Stimulated activated naive CD8-positive, alpha-beta T cell treated with anti-CD3 and anti-CD28 coated beads, Interleukin-15, amount 100 ng/mL, for 72 hours (primary cell): ENCODE measurements at regions not wholly inside any gene's neighbourhood (a gene's known extent, or its start where the extent isn't known, plus 50 kb on each side); places are given as distances from the start of the nearest gene placed in this dataset.

Experiments used
- ATAC-seq: fragments of 150-1000 bp; cut with Tn5 transposase; 2 replicates; pipeline ENCODE4 v1.10.0; 2021; ENCODE audit warnings: mild to moderate bottlenecking, moderate library complexity
- DNase-seq, 2 donors: peaks; one replicate each; pipeline ENCODE4 v3.0.0; 2021 to 2022
- H3K27ac Mint-ChIP-seq, 2 donors: one replicate each; pipeline ENCODE4 v1.8.0; 2022; ENCODE audit warnings: mild to moderate bottlenecking in 2 of 2, mixed read lengths in 2 of 2, moderate library complexity in 2 of 2
- H3K27me3 Mint-ChIP-seq: one replicate; pipeline ENCODE4 v1.8.0; 2022; ENCODE audit warnings: mixed read lengths
- H3K4me1 Mint-ChIP-seq: one replicate; pipeline ENCODE4 v1.8.0; 2022; ENCODE audit warnings: mild to moderate bottlenecking, mixed read lengths
- H3K4me3 Mint-ChIP-seq, 2 donors: one replicate each; pipeline ENCODE4 v1.8.0; 2022; ENCODE audit warnings: mild to moderate bottlenecking in 2 of 2, mixed read lengths in 2 of 2, moderate library complexity in 1 of 2
- H3K9me3 Mint-ChIP-seq, 2 donors: one replicate each; pipeline ENCODE4 v1.8.0; 2022; ENCODE audit warnings: mixed read lengths in 2 of 2

DNA sequence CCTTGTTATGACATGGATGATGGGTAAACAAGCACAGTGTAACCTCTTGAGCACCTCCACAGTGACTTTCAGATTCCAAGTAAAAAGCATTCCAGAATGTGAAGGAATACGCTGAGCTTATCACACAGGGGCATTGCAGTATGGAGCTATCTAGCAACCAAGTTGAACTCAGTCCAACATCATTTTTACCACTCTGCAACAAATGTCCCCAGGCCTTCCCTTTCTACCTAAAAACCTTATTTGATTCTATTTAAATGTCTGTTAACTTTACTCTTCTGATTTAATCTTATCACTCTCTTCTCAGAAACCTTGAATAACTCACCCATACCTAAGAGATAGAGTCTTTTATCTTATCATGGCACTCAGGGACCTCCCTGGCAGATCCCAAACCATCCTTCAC lies 195.8 kb upstream of the CDYL start:
- ATAC-seq (no peak), DNase-seq (no peak)
- Mint-ChIP-seq H3K27me3 (peaks cover 10% of the 10 kb centered on the region), H3K4me3 (no peak overlapping the region), H3K4me1 (no peaks in the 10 kb centered on the region), H3K9me3 (no peaks in the 10 kb centered on the region), H3K27ac (no peak overlapping the region)

GRCh38 chr6:4577406-4577805 lies 198.8 kb upstream of the CDYL start:
- no peak overlapping the region for H3K4me3 Mint-ChIP-seq
- DNase-seq (no peak), ATAC-seq (no peak)
- no peak overlapping the region for H3K27ac Mint-ChIP-seq
- peaks cover 10% of the 10 kb centered on the region for H3K27me3 Mint-ChIP-seq
- H3K4me1 Mint-ChIP-seq: no peaks in the 10 kb centered on the region
- H3K9me3 Mint-ChIP-seq: peaks cover 0 to 5% of the 10 kb centered on the region in 2 donors

- peaks cover 10% of the 10 kb centered on the region for H3K27me3 Mint-ChIP-seq
- peaks cover 5 to 18% of the 10 kb centered on the region in 2 donors for H3K9me3 Mint-ChIP-seq
- H3K4me1 Mint-ChIP-seq: no peaks in the 10 kb centered on the region
- no peak overlapping the region for H3K27ac Mint-ChIP-seq
- no peak for ATAC-seq
- DNase-seq: no peak
- no peak overlapping the region for H3K4me3 Mint-ChIP-seq
These were observed 200.5 kb upstream of the CDYL start for GRCh38 chr6:4575714-4576113.

DNA sequence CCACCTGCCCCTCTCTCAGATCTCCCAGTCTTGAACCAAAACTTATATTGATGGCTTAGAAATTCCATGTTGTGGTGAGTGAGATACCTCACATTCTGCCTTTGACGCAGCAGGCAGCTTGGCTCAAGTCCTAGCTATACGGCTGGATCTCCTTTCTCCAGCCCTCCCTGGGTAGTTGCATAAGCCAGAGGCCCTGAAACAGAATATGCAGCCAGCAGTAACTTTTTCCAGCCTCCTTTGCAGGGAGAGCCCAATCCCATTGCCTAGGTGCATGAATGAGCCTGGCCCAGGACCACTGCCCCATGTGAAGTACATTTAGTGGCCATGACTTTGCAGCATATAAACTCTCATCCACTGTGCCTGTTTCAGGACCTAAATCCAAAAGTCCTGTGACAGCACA lies 202.2 kb upstream of the CDYL start:
- Mint-ChIP-seq H3K4me3 (no peak overlapping the region), H3K27me3 (peaks cover 10% of the 10 kb centered on the region), H3K4me1 (no peaks in the 10 kb centered on the region), H3K27ac (peak overlapping the region in 1 of 2 donors; percentile 23), H3K9me3 (peaks cover 10 to 28% of the 10 kb centered on the region in 2 donors)
- no peak for DNase-seq
- no peak for ATAC-seq

GRCh38 chr6:4571011-4571410 lies 205.2 kb upstream of the CDYL start:
- Mint-ChIP-seq H3K4me3 (no peak overlapping the region), H3K4me1 (no peaks in the 10 kb centered on the region), H3K9me3 (peaks cover 10 to 28% of the 10 kb centered on the region in 2 donors), H3K27me3 (peaks cover 11% of the 10 kb centered on the region), H3K27ac (no peak overlapping the region)
- no peak for ATAC-seq
- DNase-seq: no peak

DNA sequence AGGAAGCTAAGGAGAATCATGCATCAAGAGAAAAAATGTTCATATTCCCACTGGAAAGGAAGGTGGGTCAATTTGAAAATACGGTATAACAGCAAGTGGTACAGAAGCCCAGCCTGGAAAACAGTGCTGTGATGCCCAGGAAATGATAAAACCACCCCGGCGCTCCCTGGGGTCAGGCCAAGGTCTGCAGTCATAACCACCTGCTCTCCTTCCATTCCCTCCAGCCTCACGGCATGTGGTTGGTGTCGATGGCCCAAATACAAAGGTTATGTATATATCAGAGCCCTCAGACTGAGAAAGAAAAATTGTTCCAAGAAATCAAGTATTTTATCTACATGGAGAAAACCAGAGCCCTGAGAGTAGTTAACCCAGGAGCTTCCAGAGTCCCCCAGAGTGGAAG lies 208.1 kb upstream of the CDYL start:
- ATAC-seq: no peak
- H3K27ac Mint-ChIP-seq: no peak overlapping the region
- no peak overlapping the region for H3K4me3 Mint-ChIP-seq
- no peaks in the 10 kb centered on the region for H3K4me1 Mint-ChIP-seq
- no peak for DNase-seq
- H3K27me3 Mint-ChIP-seq: peaks cover 30% of the 10 kb centered on the region
- peaks cover 10 to 22% of the 10 kb centered on the region in 2 donors for H3K9me3 Mint-ChIP-seq

DNA sequence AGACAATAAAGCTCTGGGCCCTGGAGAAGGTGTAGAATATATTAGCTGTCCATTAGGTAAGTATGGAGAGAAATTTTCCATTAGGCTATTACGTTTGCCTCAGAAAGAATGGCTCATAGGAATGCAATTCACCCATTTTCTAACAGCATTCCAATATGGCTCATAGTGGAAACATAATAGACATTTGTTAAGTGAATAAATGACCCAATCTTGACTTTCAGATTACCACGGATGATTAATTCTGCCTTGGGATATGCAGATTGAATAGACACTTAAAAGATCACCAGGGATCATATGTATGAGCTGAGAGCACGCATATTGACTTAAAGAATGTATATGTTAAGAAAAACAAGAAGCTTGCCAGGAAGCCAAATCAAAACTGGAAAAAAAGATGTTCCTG lies 209.1 kb upstream of the CDYL start:
- no peak for DNase-seq
- H3K4me1 Mint-ChIP-seq: no peaks in the 10 kb centered on the region
- H3K9me3 Mint-ChIP-seq: peaks cover 10 to 22% of the 10 kb centered on the region in 2 donors
- H3K27ac Mint-ChIP-seq: no peak overlapping the region
- no peak overlapping the region for H3K4me3 Mint-ChIP-seq
- peaks cover 31% of the 10 kb centered on the region for H3K27me3 Mint-ChIP-seq
- no peak for ATAC-seq

- peaks cover 3 to 8% of the 10 kb centered on the region in 2 donors for H3K9me3 Mint-ChIP-seq
- DNase-seq (no peak), ATAC-seq (no peak)
- no peak overlapping the region for H3K4me3 Mint-ChIP-seq
- no peaks in the 10 kb centered on the region for H3K4me1 Mint-ChIP-seq
- no peak overlapping the region for H3K27ac Mint-ChIP-seq
- peaks cover 37% of the 10 kb centered on the region for H3K27me3 Mint-ChIP-seq
These were observed 210.6 kb upstream of the CDYL start for GRCh38 chr6:4565301-4566250.

GRCh38 chr6:4564801-4565271 lies 211.4 kb upstream of the CDYL start:
- H3K4me1 Mint-ChIP-seq: no peaks in the 10 kb centered on the region

GRCh38 chr6:4563877-4564276 lies 212.3 kb upstream of the CDYL start:
- Mint-ChIP-seq H3K4me1 (no peaks in the 10 kb centered on the region), H3K27me3 (peaks cover 40% of the 10 kb centered on the region), H3K27ac (no peak overlapping the region), H3K4me3 (no peak overlapping the region), H3K9me3 (no peaks in the 10 kb centered on the region)
- ATAC-seq (no peak), DNase-seq (no peak)

More at GRCh38 chr6:4564801-4565271, 211.4 kb upstream of the CDYL start:
- no peak for ATAC-seq
- DNase-seq: no peak
- peaks cover 40% of the 10 kb centered on the region for H3K27me3 Mint-ChIP-seq
- peaks cover 0 to under 1% of the 10 kb centered on the region in 2 donors for H3K9me3 Mint-ChIP-seq
- H3K4me3 Mint-ChIP-seq: no peak overlapping the region
- H3K27ac Mint-ChIP-seq: peak overlapping the region in 1 of 2 donors; percentile 9

- H3K9me3 Mint-ChIP-seq: no peaks in the 10 kb centered on the region
- H3K27ac Mint-ChIP-seq: no peak overlapping the region
- no peak overlapping the region for H3K4me3 Mint-ChIP-seq
- H3K27me3 Mint-ChIP-seq: peaks cover 40% of the 10 kb centered on the region
- ATAC-seq (no peak), DNase-seq (no peak)
- H3K4me1 Mint-ChIP-seq: no peaks in the 10 kb centered on the region
These were observed 213.0 kb upstream of the CDYL start for GRCh38 chr6:4563156-4563555.

DNA sequence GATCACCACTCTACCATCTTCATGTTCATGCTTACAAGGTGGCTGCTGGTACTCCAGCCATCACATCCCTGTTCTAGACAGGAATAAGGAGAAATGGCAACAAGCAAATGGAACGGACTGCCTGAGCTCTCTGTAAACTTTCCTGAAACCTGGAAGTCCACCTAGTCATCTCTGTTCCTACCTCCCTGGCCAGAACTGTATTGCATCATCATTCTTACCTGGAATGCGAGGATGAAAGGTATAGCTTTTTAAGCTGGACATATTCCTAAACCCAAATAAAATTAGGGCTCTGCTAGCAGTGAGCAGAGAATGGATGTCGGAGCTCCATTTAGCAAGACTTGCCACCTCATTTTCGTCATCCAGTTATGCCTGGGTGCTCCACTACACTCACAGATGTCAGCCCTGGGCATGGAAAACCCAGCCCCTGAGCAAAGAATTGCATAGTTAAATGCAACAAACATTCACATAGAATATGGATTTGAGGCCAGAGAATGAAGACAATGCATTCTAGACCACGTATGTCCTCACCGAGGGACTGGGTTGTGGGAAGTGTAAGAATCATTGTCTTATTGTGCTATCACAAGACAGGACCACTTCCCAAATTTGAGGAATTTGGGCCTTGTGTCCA lies 214.3 kb upstream of the CDYL start:
- H3K4me1 Mint-ChIP-seq: no peaks in the 10 kb centered on the region
- peaks cover 40% of the 10 kb centered on the region for H3K27me3 Mint-ChIP-seq
- DNase-seq (no peak), ATAC-seq (no peak)
- H3K4me3 Mint-ChIP-seq: no peak overlapping the region
- H3K9me3 Mint-ChIP-seq: no peaks in the 10 kb centered on the region
- no peak overlapping the region for H3K27ac Mint-ChIP-seq

GRCh38 chr6:4561078-4561435 lies 215.1 kb upstream of the CDYL start:
- no peak overlapping the region for H3K27ac Mint-ChIP-seq
- DNase-seq: no peak

DNA sequence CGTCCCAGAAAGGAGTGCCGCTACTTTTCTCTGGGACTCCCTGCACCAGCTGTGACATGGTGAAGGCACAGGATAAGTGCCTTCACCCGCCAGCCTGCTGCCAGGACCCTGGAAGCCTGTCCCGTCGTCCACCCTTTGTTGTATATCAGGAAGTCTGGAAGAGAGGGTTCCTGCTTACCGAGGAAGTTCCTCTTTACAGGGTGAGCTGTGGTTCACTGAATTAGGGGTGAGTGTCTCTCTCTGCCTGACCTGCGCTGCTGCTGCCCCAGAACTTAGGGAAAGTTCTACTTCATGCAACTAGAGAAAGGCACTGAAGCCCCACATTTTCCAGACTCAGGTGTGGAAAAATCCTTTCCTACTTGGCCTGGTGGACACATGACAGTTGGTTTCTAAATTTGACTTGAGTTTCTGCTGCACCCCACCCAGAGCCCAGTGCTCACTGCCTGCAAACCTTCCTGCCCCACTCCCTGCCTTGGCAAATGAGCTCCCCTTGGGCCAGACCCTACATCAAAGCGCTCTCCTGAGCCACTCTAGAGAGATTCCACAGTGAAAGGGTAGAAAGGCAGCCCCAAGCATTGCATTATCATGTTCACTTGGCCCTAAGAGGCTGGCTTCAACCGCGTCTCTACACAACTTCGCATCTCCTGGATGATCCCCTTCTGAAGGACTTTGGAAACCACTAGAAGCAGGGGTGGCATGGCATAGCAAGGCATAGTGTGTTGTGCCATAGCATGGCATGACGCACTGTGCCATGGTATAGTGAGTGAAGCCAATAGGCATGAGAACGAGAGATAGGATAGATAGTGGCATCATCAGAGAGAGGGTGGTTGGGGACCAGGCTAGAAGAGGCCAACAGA lies 215.8 kb upstream of the CDYL start:
- no peak for ATAC-seq
- Mint-ChIP-seq H3K4me1 (no peaks in the 10 kb centered on the region), H3K27me3 (peaks cover 28% of the 10 kb centered on the region), H3K9me3 (no peaks in the 10 kb centered on the region), H3K4me3 (no peak overlapping the region), H3K27ac (peak overlapping the region in 1 of 2 donors; percentile 42)
- no peak for DNase-seq

More at GRCh38 chr6:4561078-4561435, 215.1 kb upstream of the CDYL start:
- peaks cover 34% of the 10 kb centered on the region for H3K27me3 Mint-ChIP-seq
- no peak overlapping the region for H3K4me3 Mint-ChIP-seq
- no peaks in the 10 kb centered on the region for H3K4me1 Mint-ChIP-seq
- H3K9me3 Mint-ChIP-seq: no peaks in the 10 kb centered on the region
- ATAC-seq: no peak

DNA sequence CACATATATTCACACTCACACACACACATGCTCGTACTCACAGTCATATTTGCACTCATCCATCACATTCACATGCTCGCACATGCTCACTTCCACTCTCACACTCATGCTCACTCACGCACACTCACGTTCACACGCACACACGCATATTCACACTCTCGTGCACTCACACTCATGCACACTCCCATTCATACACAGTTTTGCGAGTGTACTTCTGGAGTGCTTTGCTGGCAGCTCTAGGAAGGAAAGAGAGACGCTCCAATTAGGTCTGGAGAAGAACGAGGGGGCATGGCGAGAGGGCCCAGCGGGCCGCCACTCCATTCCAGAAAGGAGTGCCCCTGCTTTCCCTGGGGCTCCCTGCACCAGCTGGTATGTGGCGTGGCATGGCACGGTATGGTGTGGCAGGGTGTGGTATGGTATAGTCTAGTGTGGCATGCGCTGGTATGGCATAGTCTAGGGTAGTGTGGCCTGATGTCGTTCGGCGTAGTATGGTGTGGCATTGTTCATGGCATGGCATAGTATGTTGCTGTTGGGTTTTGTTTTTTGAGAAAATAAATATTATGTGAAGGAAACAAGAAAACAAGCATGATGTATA lies 216.8 kb upstream of the CDYL start:
- peaks cover 19% of the 10 kb centered on the region for H3K27me3 Mint-ChIP-seq
- H3K4me1 Mint-ChIP-seq: no peaks in the 10 kb centered on the region
- H3K27ac Mint-ChIP-seq: no peak overlapping the region
- ATAC-seq: no peak
- DNase-seq: no peak
- no peaks in the 10 kb centered on the region for H3K9me3 Mint-ChIP-seq
- H3K4me3 Mint-ChIP-seq: no peak overlapping the region
